Natural killer cell (primary cell): ENCODE measurements at regions not wholly inside any gene's neighbourhood (a gene's known extent, or its start where the extent isn't known, plus 50 kb on each side); places are given as distances from the start of the nearest gene placed in this dataset.

Experiments used
- ATAC-seq, 3 donors: fragments of 150-1000 bp in 2 of 3; fragments of 200-7000 bp in 1 of 3; cut with Tn5 transposase; 1 replicate in 1 of 3; 2 replicates in 2 of 3; pipeline ENCODE4 v1.10.0; 2021; ENCODE audit warnings: mild to moderate bottlenecking in 2 of 3, moderate library complexity in 2 of 3
- DNase-seq, 2 donors: peaks; one replicate each; pipeline versions ENCODE4 v3.0.0 to v3.0.0-alpha.2; 2013 to 2021; ENCODE audit warnings: mixed read lengths in 1 of 2
- H3K27ac ChIP-seq: one replicate; pipeline ENCODE4 v1.5.1; 2013; ENCODE audit warnings: mild to moderate bottlenecking, low read length
- H3K27me3 ChIP-seq: one replicate; pipeline ENCODE4 v1.6.1; 2013; ENCODE audit warnings: low read length; ENCODE audit not compliant: control insufficient read depth, insufficient read depth
- H3K36me3 ChIP-seq: one replicate; pipeline ENCODE4 v1.6.1; 2013; ENCODE audit warnings: low read length; ENCODE audit not compliant: control insufficient read depth, insufficient read depth
- H3K4me1 ChIP-seq: one replicate; pipeline ENCODE4 v1.6.1; 2013; ENCODE audit warnings: low read length; ENCODE audit not compliant: control insufficient read depth, insufficient read depth
- H3K4me3 ChIP-seq: one replicate; pipeline ENCODE4 v1.5.1; 2013; ENCODE audit warnings: low read length
- H3K9me3 ChIP-seq: one replicate; pipeline ENCODE4 v1.6.1; 2013; ENCODE audit warnings: low read length; ENCODE audit not compliant: control insufficient read depth, insufficient read depth
- H3K27ac Mint-ChIP-seq, 2 donors: one replicate each; pipeline ENCODE4 v1.8.0; 2022; ENCODE audit warnings: mild to moderate bottlenecking in 2 of 2, mixed read lengths in 2 of 2, moderate library complexity in 1 of 2
- H3K27me3 Mint-ChIP-seq, 2 donors: one replicate each; pipeline ENCODE4 v1.8.0; 2022; ENCODE audit warnings: low read depth in 2 of 2, mixed read lengths in 2 of 2
- H3K36me3 Mint-ChIP-seq: one replicate; pipeline ENCODE4 v1.8.0; 2022; ENCODE audit warnings: mixed read lengths
- H3K4me1 Mint-ChIP-seq, 2 donors: one replicate each; pipeline ENCODE4 v1.8.0; 2022; ENCODE audit warnings: mixed read lengths in 2 of 2
- H3K4me3 Mint-ChIP-seq: one replicate; pipeline ENCODE4 v1.8.0; 2022; ENCODE audit warnings: mild to moderate bottlenecking, moderate library complexity, mixed read lengths
- H3K9me3 Mint-ChIP-seq, 2 donors: one replicate each; pipeline ENCODE4 v1.8.0; 2022; ENCODE audit warnings: mixed read lengths in 2 of 2
- CTCF ChIP-seq: fragments of 200-600 bp; IDR thresholded peaks from one replicate; pipeline ENCODE4 v1.8.0; 2022; ENCODE audit warnings: antibody characterized with exemption
- WGBS: methylation state at CpG from one replicate; pipeline ENCODE4 v1.1.7; 2013; ENCODE audit warnings: missing lambda C conversion rate; ENCODE audit not compliant: insufficient coverage; 5-methylcytosine and 5-hydroxymethylcytosine counted together
- intact Hi-C: fragments of 100-400 bp; cut with micrococcal nuclease; formaldehyde crosslinking; loops from one replicate; pipeline ENCODE4 v1.14.2; 2022

- TF ChIP-seq CTCF: no peak
- intact Hi-C loops: loop anchor here (5.0 kb wide), 1 partner anchor 233 kb away; no protein-coding TSS in a partner anchor
- Histone ChIP-seq H3K4me1 (peaks cover 24% of the 10 kb centered on the region), H3K36me3 (no peaks in the 10 kb centered on the region), H3K27ac (no peak overlapping the region), H3K27me3 (no peaks in the 10 kb centered on the region), H3K9me3 (no peaks in the 10 kb centered on the region), H3K4me3 (no peak overlapping the region)
- Mint-ChIP-seq H3K27me3 (peaks cover 6 to 21% of the 10 kb centered on the region in 2 donors), H3K27ac (no peak overlapping the region), H3K4me1 (peaks cover 37 to 42% of the 10 kb centered on the region in 2 donors), H3K36me3 (peaks cover 1% of the 10 kb centered on the region), H3K4me3 (no peak overlapping the region), H3K9me3 (no peaks in the 10 kb centered on the region)
- ATAC-seq (no peak), DNase-seq (no peak)
- WGBS: 92% methylated on average over 4 of the region's 4 CpGs
These were observed 52.2 kb upstream of the CTAGE1 start for GRCh38 chr18:22469926-22470247.

- H3K4me1 ChIP-seq: peaks cover 21% of the 10 kb centered on the region
- no peaks in the 10 kb centered on the region for H3K9me3 Mint-ChIP-seq
- intact Hi-C loops: no loop called here
These were observed 52.8 kb upstream of the CTAGE1 start for GRCh38 chr18:22470248-22471235.

GRCh38 chr18:22471546-22472131, 53.9 kb upstream of the CTAGE1 start:
- H3K27ac ChIP-seq: no peak overlapping the region
- no peak for TF ChIP-seq CTCF
- Mint-ChIP-seq H3K27ac (no peak overlapping the region), H3K4me3 (no peak overlapping the region), H3K4me1 (peaks cover 19 to 24% of the 10 kb centered on the region in 2 donors), H3K27me3 (peaks cover 10 to 26% of the 10 kb centered on the region in 2 donors), H3K36me3 (no peaks in the 10 kb centered on the region), H3K9me3 (no peaks in the 10 kb centered on the region)
- no peak overlapping the region for H3K4me3 ChIP-seq
- intact Hi-C loops: no loop called here
- no peak for DNase-seq
- no peaks in the 10 kb centered on the region for H3K27me3 ChIP-seq
- H3K36me3 ChIP-seq: no peaks in the 10 kb centered on the region
- no peaks in the 10 kb centered on the region for H3K9me3 ChIP-seq
- ATAC-seq: no peak
- peaks cover 11% of the 10 kb centered on the region for H3K4me1 ChIP-seq
- WGBS: 96% methylated on average over 8 of the region's 8 CpGs

More at GRCh38 chr18:22470248-22471235, 52.8 kb upstream of the CTAGE1 start:
- Histone ChIP-seq H3K27ac (no peak overlapping the region), H3K27me3 (no peaks in the 10 kb centered on the region), H3K36me3 (no peaks in the 10 kb centered on the region), H3K9me3 (no peaks in the 10 kb centered on the region), H3K4me3 (no peak overlapping the region)
- Mint-ChIP-seq H3K27me3 (peaks cover 6 to 20% of the 10 kb centered on the region in 2 donors), H3K4me3 (no peak overlapping the region), H3K27ac (no peak overlapping the region), H3K4me1 (peaks cover 30 to 35% of the 10 kb centered on the region in 2 donors), H3K36me3 (no peaks in the 10 kb centered on the region)
- no peak for TF ChIP-seq CTCF
- DNase-seq (no peak), ATAC-seq (no peak)
- WGBS: 81% methylated on average over 12 of the region's 12 CpGs
